Colonic mucosa (tissue), 4 donors: ENCODE measurements at regions not wholly inside any gene's neighbourhood (a gene's known extent, or its start where the extent isn't known, plus 50 kb on each side); places are given as distances from the start of the nearest gene placed in this dataset.

Source experiments
- DNase-seq: peaks from one replicate; pipeline ENCODE4 v3.0.0-alpha.2; 2020
- H3K27ac ChIP-seq: fragments of 200-600 bp; one replicate; pipeline ENCODE4 v1.8.0; 2021
- H3K27me3 ChIP-seq: fragments of 200-600 bp; one replicate; pipeline ENCODE4 v1.8.0; 2021
- H3K36me3 ChIP-seq: fragments of 200-600 bp; one replicate; pipeline ENCODE4 v1.8.0; 2021
- H3K4me1 ChIP-seq: fragments of 200-600 bp; one replicate; pipeline ENCODE4 v1.8.0; 2021; ENCODE audit warnings: mild to moderate bottlenecking
- H3K4me3 ChIP-seq: fragments of 200-600 bp; one replicate; pipeline ENCODE4 v1.8.0; 2021
- H3K9ac ChIP-seq, 2 donors: one replicate each; pipeline ENCODE4 v1.7.0; 2013; ENCODE audit warnings: control low read depth in 2 of 2, low read depth in 2 of 2, low read length in 2 of 2
- H3K9me3 ChIP-seq: fragments of 200-600 bp; one replicate; pipeline ENCODE4 v1.8.0; 2021
- CTCF ChIP-seq: fragments of 200-600 bp; IDR thresholded peaks from one replicate; pipeline ENCODE4 v1.8.0; 2022; ENCODE audit warnings: antibody characterized with exemption, mild to moderate bottlenecking
- intact Hi-C: fragments of 100-400 bp; cut with DNase I; formaldehyde crosslinking; loops from one replicate; pipeline ENCODE4 v1.14.1; 2022
- donor health status: healthy.
- donor health status: DM: no; HTN: no; CAD: no.
- donor health status: DM: no; HTN: no; CAD: no.

DNA sequence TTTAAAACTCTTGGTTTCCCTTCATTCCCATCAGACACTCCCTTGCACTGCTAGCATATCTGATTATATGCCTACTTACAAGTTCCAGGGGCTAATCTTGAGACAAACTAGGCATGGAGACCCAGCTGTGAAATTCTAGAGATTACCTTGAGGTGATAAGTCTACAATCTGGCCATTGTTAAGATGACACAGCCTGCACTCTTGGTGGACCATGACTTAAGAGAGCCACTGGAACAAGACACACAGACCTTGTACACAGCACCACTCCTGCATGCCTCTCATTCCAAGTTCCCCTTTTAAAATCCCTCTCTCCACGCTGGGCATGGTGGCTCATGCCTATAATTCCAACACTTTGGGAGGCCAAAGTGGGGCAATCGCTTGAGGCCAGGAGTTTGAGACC lies 387.2 kb upstream of the DCC start:
- H3K4me3 ChIP-seq, result no peak overlapping the region
- intact Hi-C loops, result no loop called here
- no peaks in the 10 kb centered on the region for H3K4me1 ChIP-seq
- no peaks in the 10 kb centered on the region for H3K9me3 ChIP-seq
- H3K27ac ChIP-seq, result no peak overlapping the region
- no peak overlapping the region for H3K9ac ChIP-seq
- no peak for DNase-seq
- no peaks in the 10 kb centered on the region for H3K27me3 ChIP-seq
- H3K36me3 ChIP-seq, result no peaks in the 10 kb centered on the region
- no peak for TF ChIP-seq CTCF

DNA sequence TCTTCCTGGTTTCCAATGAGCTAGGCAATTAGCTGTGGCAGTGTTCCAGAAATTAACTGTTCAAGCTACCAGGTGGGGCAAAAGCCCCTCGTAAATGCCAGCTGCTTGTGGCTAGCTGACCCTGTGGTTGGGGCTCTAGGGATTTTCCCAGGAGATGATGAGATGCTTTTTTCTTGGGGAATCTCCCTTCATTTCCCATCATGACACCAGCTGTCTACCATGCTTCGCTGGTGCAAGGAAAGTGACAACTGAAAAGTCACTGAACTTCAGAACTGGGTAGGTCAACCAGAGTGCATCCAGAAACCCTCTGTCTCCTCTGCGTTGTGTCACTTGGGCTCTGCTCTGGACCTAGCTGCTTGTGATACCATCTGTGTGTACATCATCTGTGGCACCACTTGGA lies 386.5 kb upstream of the DCC start:
- Histone ChIP-seq H3K36me3 (no peaks in the 10 kb centered on the region), H3K27me3 (no peaks in the 10 kb centered on the region), H3K27ac (no peak overlapping the region), H3K9ac (no peak overlapping the region), H3K9me3 (no peaks in the 10 kb centered on the region), H3K4me3 (no peak overlapping the region), H3K4me1 (no peaks in the 10 kb centered on the region)
- DNase-seq, result no peak
- intact Hi-C loops, result no loop called here
- no peak for TF ChIP-seq CTCF

DNA sequence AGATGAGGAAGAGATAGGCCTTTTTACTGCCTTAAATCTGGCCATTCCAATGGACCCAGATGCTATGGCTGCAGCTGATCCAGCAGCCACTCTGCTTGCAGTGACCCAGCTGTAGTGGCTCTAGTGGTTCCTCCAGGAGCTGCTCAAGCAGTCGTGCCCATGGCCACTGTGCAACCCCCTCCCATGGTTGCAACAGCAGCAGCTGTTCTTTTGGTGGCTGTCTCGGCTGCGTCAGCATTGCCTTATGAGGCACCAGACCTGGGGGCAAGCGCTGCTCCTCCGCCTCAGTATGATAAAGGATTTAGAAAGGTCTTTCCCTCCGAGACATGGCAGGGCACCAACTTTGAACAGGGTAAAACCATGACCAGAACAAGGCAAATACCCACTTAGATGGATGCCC lies 384.9 kb upstream of the DCC start:
- H3K4me1 ChIP-seq, result no peaks in the 10 kb centered on the region
- H3K27ac ChIP-seq, result no peak overlapping the region
- DNase-seq, result no peak
- TF ChIP-seq CTCF, result no peak
- H3K4me3 ChIP-seq, result no peak overlapping the region
- H3K9ac ChIP-seq, result no peak overlapping the region
- H3K36me3 ChIP-seq, result no peaks in the 10 kb centered on the region
- intact Hi-C loops, result no loop called here
- H3K27me3 ChIP-seq, result no peaks in the 10 kb centered on the region
- H3K9me3 ChIP-seq, result no peaks in the 10 kb centered on the region

GRCh38 chr18:51957001-51957400 lies 383.0 kb upstream of the DCC start:
- intact Hi-C loops, result no loop called here
- no peak for DNase-seq
- no peaks in the 10 kb centered on the region for H3K9me3 ChIP-seq
- no peak overlapping the region for H3K4me3 ChIP-seq
- no peaks in the 10 kb centered on the region for H3K4me1 ChIP-seq
- no peaks in the 10 kb centered on the region for H3K36me3 ChIP-seq
- no peak overlapping the region for H3K27ac ChIP-seq
- no peaks in the 10 kb centered on the region for H3K27me3 ChIP-seq
- TF ChIP-seq CTCF, result no peak
- no peak overlapping the region for H3K9ac ChIP-seq

DNA sequence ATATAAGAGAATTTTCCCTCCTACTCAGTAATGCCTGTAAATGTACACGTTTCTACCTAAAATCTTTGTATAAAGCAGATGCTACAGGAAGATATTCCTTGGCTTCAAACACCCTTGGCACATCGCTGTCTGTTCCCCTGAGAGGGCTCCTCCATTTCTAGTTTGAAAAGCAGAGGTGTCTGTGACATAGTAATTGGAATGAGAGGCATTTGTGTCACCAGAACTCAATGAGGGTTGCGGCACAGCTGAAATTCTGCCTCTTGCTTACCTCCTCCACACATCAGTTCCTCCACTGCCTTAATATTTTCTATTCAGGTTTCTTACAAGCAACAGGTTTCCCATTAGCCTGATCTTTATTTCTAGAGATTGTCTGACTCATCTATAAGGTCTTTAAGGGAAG lies 359.9 kb upstream of the DCC start:
- Histone ChIP-seq H3K27ac (no peak overlapping the region), H3K4me3 (no peak overlapping the region), H3K27me3 (no peaks in the 10 kb centered on the region), H3K9me3 (no peaks in the 10 kb centered on the region), H3K36me3 (no peaks in the 10 kb centered on the region), H3K4me1 (no peaks in the 10 kb centered on the region), H3K9ac (no peak overlapping the region)
- no peak for DNase-seq
- intact Hi-C loops, result no loop called here
- TF ChIP-seq CTCF, result no peak

DNA sequence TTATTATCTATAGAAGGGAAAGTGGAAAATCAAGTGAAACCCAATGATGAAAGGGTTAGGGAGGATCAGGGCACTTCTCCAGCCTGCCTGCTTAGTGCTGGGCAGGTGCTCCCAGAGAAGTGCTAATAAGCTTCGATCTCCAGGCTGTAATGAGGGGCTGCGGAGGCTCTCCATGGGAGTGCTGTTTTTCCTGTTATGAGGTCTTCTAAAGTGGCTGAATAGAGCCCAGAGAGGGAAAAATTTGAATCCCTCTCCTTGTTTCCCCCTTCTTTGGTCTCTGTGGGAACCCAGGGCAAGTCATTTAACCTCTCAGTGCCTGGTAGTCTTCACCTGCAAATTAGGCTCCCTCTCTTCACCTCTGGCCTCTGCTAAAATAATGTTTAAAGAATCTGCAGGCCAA lies 351.7 kb upstream of the DCC start:
- H3K27me3 ChIP-seq, result no peaks in the 10 kb centered on the region
- no peak overlapping the region for H3K27ac ChIP-seq
- no peak for DNase-seq
- H3K9me3 ChIP-seq, result no peaks in the 10 kb centered on the region
- TF ChIP-seq CTCF, result no peak
- no peaks in the 10 kb centered on the region for H3K36me3 ChIP-seq
- H3K4me1 ChIP-seq, result no peaks in the 10 kb centered on the region
- H3K4me3 ChIP-seq, result no peak overlapping the region
- no peak overlapping the region for H3K9ac ChIP-seq
- intact Hi-C loops, result no loop called here
